KBM-7 (cell line): ENCODE measurements at regions not wholly inside any gene's neighbourhood (a gene's known extent, or its start where the extent isn't known, plus 50 kb on each side); places are given as distances from the start of the nearest gene placed in this dataset.
"Not testable (repeated sequence)": the region's sequence is repeated elsewhere in the genome, so short reads cannot be mapped to it uniquely, and the experiment has no call there.

Experiments used
- DNase-seq: peaks from one replicate; pipeline ENCODE4 v3.0.0-alpha.2; 2015
- in situ Hi-C: fragments of 300-500 bp; cut with MboI; formaldehyde crosslinking; loops from 2 replicates; pipeline ENCODE4 v1.14.3; 2020; ENCODE audit warnings: low sequenced_read_pairs, low pct_unique_long_range_greater_than_20kb, mixed read lengths

DNA sequence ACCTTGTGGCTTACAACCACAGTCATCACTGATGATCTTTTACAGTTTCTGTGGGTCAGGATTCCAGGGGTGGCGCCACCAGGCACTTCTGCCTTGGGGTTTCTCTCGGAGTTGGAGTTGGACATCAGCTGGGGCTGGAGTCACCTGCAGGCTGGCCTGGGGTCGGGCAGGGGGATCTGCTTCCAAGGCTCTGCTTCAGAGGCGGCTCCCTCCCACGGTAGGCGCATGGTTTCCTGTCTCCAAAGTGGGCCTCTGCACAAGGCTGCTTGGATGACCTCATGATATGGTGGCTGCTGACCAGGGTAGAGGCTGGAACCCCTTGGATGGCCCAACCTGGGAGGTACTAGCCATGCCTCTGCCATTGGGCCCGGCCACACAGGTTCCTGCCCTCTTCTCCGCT, 170.6 kb upstream of the CIBAR2 start:
- no peak for DNase-seq
- in situ Hi-C loops, result no loop called here

DNA sequence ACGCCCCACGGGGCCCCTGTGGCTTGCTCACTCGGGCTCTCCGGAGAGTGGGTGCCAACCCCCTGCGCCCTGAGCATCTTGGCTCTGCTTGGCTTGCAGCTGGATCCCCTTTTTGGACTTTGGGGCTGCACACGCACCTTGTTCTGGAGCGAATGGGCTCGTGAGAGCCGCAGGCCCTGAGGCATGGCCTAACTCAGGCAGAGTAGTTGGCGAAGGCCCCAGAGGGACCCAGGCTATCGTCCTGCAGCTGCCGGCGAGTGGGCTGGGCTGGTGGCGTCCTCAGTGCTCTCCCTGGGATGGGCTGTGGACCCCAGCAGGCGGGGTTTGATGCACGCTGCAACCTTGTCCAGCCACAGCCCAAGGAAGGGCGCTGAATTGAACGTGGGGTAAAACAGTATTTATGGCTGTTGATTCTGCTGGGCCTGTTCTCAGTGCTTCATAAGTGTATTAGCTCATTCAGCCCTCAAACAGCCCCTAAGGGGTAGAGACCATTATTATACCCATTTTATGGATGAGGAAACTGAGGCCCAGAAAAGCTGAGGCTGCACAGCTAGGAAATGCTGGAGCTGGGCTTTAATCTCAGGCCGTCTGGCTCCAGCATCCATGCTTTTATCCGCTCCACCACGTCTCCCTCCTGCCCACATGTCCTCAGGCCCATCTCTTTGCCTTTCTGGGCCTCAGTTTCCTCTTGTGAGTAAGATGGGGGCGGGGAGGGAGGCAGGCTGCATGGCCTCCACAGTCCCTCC, 171.2 kb upstream of the CIBAR2 start:
- no peak for DNase-seq
- in situ Hi-C loops, result no loop called here

- in situ Hi-C loops, result no loop called here
- no peak for DNase-seq
These were observed 172.0 kb upstream of the CIBAR2 start for GRCh38 chr16:85284141-85284817.

DNA sequence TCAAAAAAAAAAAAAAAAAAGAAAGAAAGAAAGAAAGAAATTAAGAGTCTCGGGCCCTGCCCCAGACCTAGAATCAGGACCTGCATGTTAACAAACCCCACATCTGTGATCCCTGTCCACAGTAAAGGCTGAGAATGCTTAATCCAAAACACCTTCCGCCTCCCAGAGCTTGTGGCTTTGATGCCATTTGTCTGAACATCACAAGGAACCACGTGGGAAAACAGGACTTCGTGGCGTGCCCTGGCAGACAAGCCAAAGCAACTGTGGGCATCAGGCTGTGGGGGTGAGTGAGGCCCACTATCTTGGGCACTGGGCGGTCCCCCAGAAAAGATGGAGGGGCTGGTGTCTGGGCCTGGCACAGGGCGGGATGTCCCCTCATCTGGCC, 173.4 kb upstream of the CIBAR2 start:
- no peak for DNase-seq
- in situ Hi-C loops, result no loop called here

DNA sequence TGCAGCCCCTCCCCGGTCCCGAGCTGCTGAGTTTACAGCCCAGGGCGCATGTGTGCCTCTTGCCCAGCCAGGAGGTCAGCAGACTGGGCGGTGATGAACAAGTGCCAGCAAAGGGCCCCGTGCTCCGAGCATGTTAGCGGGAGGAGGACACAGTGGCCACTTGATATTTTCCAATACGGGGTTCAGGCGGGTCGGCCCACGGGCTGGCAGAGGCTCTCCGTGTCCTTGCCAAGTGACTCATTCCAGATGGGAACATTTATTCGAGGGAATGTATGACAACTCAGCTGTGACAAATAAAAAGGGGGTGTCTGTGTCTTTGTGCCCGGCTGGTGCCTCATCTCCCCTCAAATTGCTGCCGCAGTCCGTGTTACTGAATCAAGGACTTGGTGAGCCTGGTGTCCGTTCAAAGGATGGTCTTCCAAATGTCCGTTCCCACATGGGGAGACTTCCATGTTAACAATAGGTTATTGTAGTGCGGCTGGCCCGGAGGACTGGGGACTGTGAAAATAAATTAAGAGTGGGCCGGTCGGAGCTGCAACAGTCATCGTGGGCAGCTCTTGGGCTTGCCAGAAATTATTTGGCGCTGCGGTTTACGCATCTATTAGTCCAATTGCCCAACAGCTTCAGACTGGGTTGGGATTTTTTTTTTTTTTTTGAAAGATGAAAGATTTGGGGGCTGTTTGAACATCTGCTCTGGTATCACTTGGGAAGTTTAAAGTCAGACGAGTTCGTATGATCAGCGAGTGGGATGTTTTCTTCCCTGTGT, 174.0 kb upstream of the CIBAR2 start:
- in situ Hi-C loops, result no loop called here
- no peak for DNase-seq

GRCh38 chr16:85286951-85287814, 174.9 kb upstream of the CIBAR2 start:
- DNase-seq, result no peak
- in situ Hi-C loops, result no loop called here

DNA sequence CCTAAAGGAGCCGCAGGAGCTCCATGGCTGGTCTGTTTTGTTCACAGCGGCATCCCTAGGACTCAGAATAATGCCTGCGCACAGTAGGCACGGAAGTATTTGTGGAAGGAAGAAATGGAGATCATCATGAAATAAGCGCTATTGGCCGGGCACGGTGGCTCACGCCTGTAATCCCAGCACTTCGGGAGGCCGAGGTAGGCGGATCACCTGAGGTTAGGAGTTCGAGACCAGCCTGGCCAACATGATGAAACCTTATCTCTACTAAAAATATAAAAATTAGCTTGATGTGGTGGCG, 175.5 kb upstream of the CIBAR2 start:
- DNase-seq, in situ Hi-C loops: not testable (repeated sequence)

GRCh38 chr16:85288341-85288868, 176.1 kb upstream of the CIBAR2 start:
- in situ Hi-C loops, result no loop called here
- DNase-seq, result no peak

DNA sequence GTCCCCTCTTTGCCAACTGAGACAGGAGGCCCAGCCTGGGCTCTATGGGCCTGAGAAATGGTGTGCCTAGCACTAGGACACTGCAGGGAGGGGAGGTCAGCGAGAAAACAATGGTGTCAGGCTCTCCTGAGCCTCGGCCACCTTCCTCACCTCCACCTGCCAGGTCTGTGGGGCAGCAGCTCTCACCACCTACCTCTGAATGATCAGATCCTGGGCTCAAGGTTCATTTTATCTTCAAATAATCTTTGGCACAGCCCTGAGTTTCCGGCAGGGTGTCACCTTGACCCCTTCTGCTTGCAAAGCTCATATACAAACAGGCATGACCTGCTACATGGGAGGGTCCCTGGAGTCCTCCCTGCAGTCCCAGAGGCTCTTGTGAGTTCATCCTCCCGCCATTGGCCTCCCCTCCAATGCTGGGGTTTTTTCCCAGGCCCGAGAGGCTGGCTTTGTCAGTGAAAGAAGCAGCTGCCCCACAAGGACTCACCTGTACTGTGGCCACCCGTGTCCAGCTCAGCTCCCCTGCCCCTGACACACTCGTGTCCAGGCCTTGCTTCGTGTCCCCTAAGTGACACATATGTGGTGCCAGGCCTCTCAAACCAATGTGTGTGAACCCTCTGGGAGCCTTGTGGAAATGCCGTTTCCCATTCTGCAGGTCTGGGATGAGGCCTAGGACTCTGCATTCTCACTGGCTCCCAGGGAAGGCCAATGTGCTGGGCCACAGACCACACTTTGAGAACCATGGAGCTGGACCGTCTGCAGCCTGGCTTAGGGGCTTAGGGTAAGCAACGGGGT, 176.8 kb upstream of the CIBAR2 start:
- in situ Hi-C loops, result no loop called here
- DNase-seq, result no peak

DNA sequence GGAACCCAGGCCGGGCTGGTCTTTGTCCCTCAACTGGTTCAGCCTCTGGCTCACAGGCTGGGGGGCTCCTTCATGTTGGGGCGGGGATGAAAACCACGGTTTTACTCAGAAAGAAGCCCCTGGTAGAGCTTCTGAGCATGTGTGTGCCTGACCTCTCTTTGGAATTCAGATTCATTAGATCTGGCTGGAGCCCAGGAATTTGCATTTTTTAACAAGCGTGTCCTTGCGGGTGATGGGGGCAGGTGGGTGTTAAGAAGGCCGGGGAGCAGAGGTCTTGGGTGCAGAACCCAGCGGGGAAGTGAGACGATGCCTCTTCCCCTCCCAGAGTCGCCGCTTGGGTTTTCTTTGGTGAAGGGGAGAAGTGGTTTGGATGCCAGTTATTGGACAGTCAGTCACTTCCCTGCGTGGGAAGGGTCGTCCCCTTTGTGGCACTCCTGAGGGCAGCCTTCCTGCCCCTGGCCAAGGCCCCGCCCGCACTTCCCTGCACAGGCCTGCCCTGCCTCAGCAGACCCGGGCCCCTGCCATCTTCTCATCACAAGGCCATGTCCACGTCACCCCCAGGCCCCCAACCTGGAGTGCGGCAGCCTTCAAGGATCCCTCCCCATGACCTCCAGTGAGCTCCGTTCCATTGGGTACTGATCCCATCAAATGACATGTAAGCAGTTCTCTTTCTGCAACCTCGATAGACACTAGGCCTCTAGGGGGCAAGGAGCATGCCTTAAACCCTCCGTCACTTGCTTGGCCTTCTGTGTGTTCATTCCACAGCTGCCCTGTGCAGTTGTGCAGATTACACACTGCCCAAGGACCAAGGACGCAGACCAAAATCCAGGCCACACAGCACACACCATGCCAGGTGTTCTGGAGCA, 177.7 kb upstream of the CIBAR2 start:
- no peak for DNase-seq
- in situ Hi-C loops, result no loop called here

DNA sequence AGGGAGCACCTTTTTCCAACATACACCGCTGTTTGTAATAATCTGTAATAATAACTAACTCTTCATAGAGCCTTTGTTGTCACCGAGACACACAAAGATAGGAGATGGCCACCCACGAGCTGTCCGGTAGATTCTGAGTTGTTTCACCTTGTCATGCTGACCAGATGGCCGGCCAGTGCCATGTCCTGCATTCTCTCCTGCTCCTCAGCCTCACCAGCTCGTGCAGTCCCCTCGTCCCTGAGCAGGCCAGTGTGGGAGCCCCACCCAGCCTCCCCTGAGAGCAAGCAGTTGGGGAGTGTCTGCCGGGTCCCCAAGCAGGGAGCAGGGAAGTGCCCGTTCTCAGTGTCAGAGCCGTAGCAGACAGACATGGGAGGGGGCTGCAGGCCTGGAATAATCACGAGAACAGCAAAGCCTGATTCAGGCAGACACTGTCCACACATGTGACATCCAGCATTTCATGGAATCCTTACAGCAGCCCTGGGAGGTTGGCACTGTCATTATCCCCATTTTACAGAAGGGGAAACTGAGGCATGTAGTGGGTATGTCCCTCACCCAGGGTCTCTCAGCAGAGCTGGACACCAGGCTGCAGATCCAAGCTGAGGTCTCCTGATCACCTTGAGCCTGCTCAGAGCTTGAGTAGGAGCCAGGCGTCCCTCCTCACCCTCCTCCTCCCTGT, 178.5 kb upstream of the CIBAR2 start:
- in situ Hi-C loops, result no loop called here
- no peak for DNase-seq

DNA sequence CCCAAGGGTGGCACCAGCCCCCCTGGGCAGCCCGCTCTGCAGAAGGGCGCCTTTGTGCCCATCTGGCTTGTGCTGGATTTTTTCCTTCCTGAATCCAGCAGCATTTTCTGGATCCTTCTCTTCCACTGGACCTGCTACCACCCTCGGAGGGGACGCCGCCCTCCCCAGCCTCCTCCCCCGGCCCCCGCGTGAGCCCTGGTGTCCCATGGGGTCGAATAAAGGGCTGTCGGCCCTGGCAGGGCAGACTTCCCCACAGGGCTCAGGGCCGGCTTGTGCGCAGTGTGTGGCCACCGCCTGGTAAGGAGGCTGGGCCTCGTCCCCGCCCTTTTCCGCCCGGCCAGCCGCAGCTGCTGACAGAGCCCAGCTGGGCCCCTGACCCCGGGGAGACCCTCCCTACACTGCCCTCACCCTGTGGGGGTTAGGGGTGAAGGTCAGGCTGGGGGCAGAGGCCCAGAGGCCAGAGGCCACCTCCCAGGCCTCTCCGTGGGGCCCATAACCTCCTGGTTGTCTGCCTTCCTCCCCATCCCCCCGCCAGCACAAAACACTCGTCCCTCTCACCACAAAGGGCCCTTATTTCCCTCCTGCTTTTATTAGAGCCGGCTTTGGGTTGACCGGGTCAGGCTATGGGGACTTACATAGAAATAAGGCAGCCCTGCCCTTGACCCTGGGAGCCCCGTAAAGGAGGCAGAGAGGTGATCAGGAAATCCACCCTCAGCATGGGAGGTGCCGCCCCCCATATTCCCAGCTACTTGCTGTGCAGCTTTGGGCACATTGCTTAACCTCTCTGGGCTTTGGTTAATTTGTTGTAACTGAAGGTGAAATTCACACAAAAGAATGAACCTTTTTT, 179.3 kb upstream of the CIBAR2 start:
- no peak for DNase-seq
- in situ Hi-C loops, result no loop called here

DNA sequence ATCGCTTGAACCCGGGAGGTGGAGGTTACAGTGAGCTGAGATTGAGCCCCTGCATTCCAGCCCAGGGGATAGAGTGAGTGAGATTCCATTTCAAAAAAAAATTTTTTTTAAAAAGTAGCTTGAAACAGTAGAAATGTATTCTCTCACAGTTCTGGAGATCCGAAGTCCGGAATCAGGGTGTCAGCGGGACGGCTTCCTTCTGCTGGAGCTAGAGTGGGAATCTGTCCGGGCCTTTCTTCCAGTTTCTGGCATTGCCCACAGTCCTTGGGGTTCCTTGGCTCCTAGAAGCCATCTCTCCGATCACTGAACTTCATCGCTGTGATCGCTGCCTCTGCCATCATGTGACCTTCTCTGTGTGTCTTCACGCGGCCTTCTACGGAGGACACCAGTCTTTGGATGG, 181.2 kb upstream of the CIBAR2 start:
- in situ Hi-C loops, result no loop called here
- DNase-seq, result no peak

DNA sequence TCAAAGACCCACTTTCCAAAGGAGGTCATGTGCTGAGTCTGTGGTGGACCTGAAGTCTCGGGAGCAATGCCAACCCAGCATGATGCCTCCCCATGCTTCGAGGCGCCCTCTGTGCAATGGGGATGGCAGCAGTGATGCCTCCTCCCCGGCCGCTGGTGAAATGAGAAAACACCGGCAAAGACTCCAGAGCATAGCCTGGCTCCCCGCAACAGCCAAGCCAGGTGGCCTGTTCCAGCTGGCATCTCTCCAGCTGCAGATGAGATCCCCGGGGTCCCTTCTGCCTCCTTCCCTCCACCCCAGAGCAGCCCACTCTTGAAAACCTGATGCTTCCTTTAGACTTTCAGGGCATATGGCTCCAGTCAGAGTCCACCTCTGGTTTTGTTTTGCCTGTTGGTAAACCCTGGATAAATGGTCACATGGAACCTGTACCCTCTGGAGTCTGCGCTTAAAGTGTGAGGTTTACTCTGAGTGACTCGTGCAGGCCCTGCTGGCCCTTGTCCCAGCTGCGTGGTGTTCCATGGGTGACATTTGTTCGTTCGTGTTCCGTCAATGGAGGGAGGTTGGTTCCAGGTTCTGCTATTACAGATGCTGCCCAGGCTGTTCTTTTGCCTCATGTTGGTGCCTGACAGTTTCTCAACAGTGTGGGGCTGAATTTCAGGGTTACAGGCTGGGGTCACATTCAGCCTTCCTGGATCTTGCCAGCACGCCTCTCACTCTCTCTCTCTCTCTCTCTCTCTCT, 181.8 kb upstream of the CIBAR2 start:
- DNase-seq, result no peak
- in situ Hi-C loops, result no loop called here

DNA sequence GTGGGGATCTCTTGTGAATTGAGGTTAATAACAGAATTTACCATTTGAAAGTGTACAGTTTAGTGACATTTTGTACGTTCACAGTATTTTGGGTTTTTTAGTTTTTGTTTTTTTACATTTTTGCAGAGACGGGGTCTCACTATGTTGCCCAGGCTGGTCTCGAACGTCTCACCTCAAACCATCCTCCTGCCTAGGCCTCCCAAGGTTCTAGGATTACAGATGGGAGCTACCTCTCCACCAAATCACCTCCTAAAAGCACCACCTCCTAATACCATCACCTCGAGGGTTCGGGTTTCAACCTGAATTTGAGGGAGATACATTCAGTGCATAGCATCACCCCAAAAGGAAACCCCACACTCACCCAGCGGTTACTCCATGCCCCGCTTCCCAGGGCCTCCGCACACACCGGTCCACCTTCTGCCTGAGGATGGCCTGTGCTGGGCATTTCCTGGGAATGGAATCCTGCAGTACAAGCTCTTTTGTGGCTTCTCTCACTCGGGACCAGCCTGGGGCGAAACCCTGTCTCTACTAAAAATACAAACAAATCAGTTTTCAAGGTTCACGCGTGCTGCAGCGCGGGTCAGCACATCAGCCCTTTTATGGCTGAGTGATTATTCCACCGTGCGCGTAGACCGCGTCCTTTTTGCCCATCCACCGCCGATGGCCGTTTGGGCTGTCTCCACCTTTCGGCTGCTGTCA, 182.7 kb upstream of the CIBAR2 start:
- no peak for DNase-seq
- in situ Hi-C loops, result no loop called here
